Fibroblast of lung (primary cell): ENCODE measurements at regions not wholly inside any gene's neighbourhood (a gene's known extent, or its start where the extent isn't known, plus 50 kb on each side); places are given as distances from the start of the nearest gene placed in this dataset.

Experiments
- EZH2 ChIP-seq: IDR thresholded peaks from 2 replicates; pipeline ENCODE4 v1.5.1; 2012; ENCODE audit warnings: low read length, control low read depth, mild to moderate bottlenecking; ENCODE audit errors: missing control alignments
- TF ChIP-seq, protein P1 (sequence below), 2 donors: IDR thresholded peaks in 1 of 2; conservative IDR thresholded peaks in 1 of 2; 1 replicate in 1 of 2; 2 replicates in 1 of 2; pipeline ENCODE4 v1.5.1; 2011 to 2012; ENCODE audit warnings: low read length in 2 of 2, control low read depth in 1 of 2, inconsistent platforms in 1 of 2, low read depth in 1 of 2, mild to moderate bottlenecking in 1 of 2

DNA sequence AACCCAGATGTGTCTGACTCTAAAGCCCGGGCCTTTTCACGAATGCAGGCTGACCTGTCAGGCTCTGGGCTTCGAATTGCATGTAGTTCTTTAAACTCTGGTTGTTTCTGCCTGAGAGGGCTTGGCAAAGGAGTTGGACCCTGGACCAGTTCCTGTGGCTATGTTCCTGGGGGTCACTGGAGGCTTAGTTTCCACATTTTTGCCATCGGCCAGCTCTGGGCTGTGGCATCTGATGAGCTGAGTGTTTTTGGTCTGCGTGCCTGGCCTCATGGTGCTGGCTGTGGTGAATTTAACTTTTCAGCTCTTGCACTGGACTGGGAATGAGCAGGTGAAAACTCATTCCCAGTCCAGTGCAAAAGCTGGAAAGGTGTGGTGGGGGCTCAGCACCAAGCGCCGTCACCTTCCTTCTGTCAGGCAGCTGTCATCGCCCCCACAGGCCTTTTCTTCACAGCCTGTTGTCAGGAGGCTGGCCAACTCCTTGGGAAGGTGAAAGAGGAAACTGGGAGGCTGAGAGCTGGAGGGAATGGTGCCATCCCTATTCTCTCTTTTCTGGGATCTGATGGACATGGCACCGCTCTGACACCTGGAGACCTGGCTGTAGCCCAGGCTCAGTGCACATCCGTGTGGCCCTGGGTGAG, 123.6 kb downstream of the ADAMTS15 start:
- TF ChIP-seq, protein P1, sequence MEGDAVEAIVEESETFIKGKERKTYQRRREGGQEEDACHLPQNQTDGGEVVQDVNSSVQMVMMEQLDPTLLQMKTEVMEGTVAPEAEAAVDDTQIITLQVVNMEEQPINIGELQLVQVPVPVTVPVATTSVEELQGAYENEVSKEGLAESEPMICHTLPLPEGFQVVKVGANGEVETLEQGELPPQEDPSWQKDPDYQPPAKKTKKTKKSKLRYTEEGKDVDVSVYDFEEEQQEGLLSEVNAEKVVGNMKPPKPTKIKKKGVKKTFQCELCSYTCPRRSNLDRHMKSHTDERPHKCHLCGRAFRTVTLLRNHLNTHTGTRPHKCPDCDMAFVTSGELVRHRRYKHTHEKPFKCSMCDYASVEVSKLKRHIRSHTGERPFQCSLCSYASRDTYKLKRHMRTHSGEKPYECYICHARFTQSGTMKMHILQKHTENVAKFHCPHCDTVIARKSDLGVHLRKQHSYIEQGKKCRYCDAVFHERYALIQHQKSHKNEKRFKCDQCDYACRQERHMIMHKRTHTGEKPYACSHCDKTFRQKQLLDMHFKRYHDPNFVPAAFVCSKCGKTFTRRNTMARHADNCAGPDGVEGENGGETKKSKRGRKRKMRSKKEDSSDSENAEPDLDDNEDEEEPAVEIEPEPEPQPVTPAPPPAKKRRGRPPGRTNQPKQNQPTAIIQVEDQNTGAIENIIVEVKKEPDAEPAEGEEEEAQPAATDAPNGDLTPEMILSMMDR (conservative IDR thresholded peaks at IDR 0.05 in 1 of 2, IDR thresholded peaks at IDR 0.05 in 1 of 2; ENCODE audit: low read depth in 1 of 2, low read length in 2 of 2), result no peak
- TF ChIP-seq EZH2, result no peak
